ENCODE measurements at regions not wholly inside any gene's neighbourhood (a gene's known extent, or its start where the extent isn't known, plus 50 kb on each side); places are given as distances from the start of the nearest gene placed in this dataset.

DNA sequence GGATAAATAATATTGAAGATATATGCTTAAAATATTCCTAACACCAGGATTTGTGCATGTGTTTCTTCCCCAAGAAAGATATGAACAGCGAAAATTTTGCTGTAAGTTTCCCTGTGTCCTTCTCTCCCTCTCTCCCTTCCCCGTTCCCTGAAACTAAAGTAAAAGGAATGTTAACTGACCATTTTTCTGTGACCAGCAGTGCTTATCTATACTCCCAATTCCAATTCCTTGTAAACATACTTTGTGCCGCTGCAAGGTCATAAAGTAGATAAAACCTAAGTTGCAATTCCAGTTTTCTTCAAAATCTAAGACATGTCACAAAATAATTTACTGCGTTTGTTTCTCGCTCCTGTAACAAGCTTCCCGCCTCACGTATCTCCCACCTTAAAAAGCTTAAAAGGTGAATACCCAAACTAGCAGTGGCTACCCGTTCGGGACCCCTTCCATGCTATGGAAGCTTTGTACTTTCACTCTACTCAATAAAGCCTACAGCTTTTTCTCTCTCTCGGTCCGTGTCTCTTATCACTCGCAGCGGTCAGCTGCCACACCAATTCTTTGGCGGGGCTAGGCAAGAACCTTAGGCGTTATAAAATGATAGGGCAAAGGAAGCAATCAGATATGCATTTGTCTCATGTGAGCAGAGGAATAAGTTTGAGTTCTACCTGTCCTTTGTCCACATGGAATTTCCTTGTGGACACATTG lies 1798.0 kb downstream of the EFNA5 start:
- Histone ChIP-seq H3K36me3 (replicated peaks in 1 of 2; ENCODE audit: control extremely low read depth in 1 of 2, control insufficient read depth in 1 of 2, extremely low read depth in 1 of 2, insufficient read depth in 2 of 2, low read length in 1 of 2) (no peaks in the 10 kb centered on the region), H2AFZ (ENCODE audit: insufficient read depth, low read depth, low read length, poor library complexity, severe bottlenecking) (no peak overlapping the region), H3K4me1 (ENCODE audit: control insufficient read depth in 2 of 2, insufficient read depth in 2 of 2, low read length in 2 of 2) (no peaks in the 10 kb centered on the region), H3K4me3 (ENCODE audit: control extremely low read depth in 1 of 5, extremely low read depth in 1 of 5, insufficient read depth in 1 of 5, low read depth in 2 of 5, low read length in 4 of 5) (no peak overlapping the region), H3K27ac (ENCODE audit: low read length in 2 of 2) (no peak overlapping the region), H3K4me2 (replicated peaks; ENCODE audit: low read depth, low read length, poor library complexity, severe bottlenecking) (no peak overlapping the region), H3K9ac (ENCODE audit: low read length) (no peak overlapping the region), H4K20me1 (ENCODE audit: control insufficient read depth, insufficient read depth, low read length, poor library complexity, severe bottlenecking) (no peaks in the 10 kb centered on the region), H3K9me3 (ENCODE audit: control extremely low read depth in 1 of 3, control insufficient read depth in 2 of 3, insufficient read depth in 1 of 3, low read length in 2 of 3) (peaks cover 0 to 12% (median 2%) of the 10 kb centered on the region in 3 donors), H3K27me3 (replicated peaks in 1 of 4; ENCODE audit: control extremely low read depth in 1 of 4, control insufficient read depth in 3 of 4, insufficient read depth in 4 of 4, low read length in 3 of 4) (no peaks in the 10 kb centered on the region), H3K79me2 (ENCODE audit: control insufficient read depth, insufficient read depth, low read length) (no peaks in the 10 kb centered on the region)
- Mint-ChIP-seq H3K4me3 (no peak overlapping the region), H3K4me1 (no peaks in the 10 kb centered on the region), H3K27ac (no peak overlapping the region), H3K9me3 (ENCODE audit: insufficient read depth) (peaks cover 3% of the 10 kb centered on the region), H3K27me3 (no peaks in the 10 kb centered on the region)
- no peak for DNase-seq
- intact Hi-C loops (cut with micrococcal nuclease) = no loop called here
- CTCF ChIA-PET = no interaction called here
- ATAC-seq (ENCODE audit: low read depth) = no peak
- 85% methylated on average over 11 of the region's 15 CpGs for WGBS (ENCODE audit: insufficient coverage)
- TF ChIP-seq, protein P1, sequence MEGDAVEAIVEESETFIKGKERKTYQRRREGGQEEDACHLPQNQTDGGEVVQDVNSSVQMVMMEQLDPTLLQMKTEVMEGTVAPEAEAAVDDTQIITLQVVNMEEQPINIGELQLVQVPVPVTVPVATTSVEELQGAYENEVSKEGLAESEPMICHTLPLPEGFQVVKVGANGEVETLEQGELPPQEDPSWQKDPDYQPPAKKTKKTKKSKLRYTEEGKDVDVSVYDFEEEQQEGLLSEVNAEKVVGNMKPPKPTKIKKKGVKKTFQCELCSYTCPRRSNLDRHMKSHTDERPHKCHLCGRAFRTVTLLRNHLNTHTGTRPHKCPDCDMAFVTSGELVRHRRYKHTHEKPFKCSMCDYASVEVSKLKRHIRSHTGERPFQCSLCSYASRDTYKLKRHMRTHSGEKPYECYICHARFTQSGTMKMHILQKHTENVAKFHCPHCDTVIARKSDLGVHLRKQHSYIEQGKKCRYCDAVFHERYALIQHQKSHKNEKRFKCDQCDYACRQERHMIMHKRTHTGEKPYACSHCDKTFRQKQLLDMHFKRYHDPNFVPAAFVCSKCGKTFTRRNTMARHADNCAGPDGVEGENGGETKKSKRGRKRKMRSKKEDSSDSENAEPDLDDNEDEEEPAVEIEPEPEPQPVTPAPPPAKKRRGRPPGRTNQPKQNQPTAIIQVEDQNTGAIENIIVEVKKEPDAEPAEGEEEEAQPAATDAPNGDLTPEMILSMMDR (IDR thresholded peaks at IDR 0.05) = no peak
- no peak for TF ChIP-seq EZH2 (IDR thresholded peaks at IDR 0.05; ENCODE audit: borderline replicate concordance, insufficient read depth, low read depth, low read length, poor library complexity, severe bottlenecking)
- POLR2A ChIA-PET = no interaction called here

DNA sequence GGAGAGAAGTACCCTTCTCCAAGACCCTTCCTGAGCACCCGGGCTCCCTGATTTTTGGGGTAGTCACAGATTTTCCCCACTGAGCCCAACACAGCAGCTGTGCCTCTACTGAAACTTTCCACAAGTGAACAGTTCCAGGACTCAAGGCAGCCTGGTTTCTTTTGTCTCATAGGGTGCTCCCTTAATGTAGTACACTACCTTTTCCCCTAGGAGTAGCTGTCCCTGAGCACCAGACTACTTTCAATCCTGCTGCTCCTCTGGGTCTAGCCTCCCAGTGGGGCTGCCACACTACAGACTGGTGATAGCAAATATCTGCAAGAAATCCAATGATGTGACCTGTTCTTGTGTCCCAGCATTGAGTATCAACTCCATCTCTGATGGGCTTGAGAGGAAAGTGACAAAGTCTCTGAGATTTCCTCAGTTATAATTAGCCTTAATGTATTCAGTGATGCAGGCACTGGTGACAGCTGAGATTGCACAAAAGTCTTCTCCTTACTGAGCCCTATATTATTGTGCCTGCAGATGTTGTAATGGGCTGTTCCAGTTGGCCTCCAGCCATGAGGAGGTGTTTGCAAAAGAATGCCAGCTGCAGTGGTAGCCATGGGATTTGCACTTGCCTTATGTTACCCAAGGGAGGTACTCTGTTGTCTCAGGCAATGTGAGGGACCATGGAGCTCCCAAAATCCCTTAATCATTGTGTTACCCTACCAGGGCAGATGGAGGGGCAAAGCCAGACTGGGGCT lies 1802.5 kb downstream of the EFNA5 start:
- H3K27me3 Mint-ChIP-seq = no peaks in the 10 kb centered on the region
- Histone ChIP-seq H3K36me3 (replicated peaks in 1 of 2; ENCODE audit: control extremely low read depth in 1 of 2, control insufficient read depth in 1 of 2, extremely low read depth in 1 of 2, insufficient read depth in 2 of 2, low read length in 1 of 2) (no peaks in the 10 kb centered on the region), H3K27ac (ENCODE audit: low read length in 2 of 2) (no peak overlapping the region), H3K9me3 (ENCODE audit: control extremely low read depth in 1 of 3, control insufficient read depth in 2 of 3, insufficient read depth in 1 of 3, low read length in 2 of 3) (peaks cover 2 to 15% (median 2%) of the 10 kb centered on the region in 3 donors), H3K4me3 (ENCODE audit: control extremely low read depth in 1 of 5, extremely low read depth in 1 of 5, insufficient read depth in 1 of 5, low read depth in 2 of 5, low read length in 4 of 5) (no peak overlapping the region), H4K20me1 (ENCODE audit: control insufficient read depth, insufficient read depth, low read length, poor library complexity, severe bottlenecking) (no peaks in the 10 kb centered on the region), H3K4me1 (ENCODE audit: control insufficient read depth in 2 of 2, insufficient read depth in 2 of 2, low read length in 2 of 2) (no peaks in the 10 kb centered on the region), H3K9ac (ENCODE audit: low read length) (no peak overlapping the region), H3K4me2 (replicated peaks; ENCODE audit: low read depth, low read length, poor library complexity, severe bottlenecking) (no peak overlapping the region), H2AFZ (ENCODE audit: insufficient read depth, low read depth, low read length, poor library complexity, severe bottlenecking) (no peak overlapping the region), H3K79me2 (ENCODE audit: control insufficient read depth, insufficient read depth, low read length) (no peaks in the 10 kb centered on the region), H3K27me3 (replicated peaks in 1 of 4; ENCODE audit: control extremely low read depth in 1 of 4, control insufficient read depth in 3 of 4, insufficient read depth in 4 of 4, low read length in 3 of 4) (no peaks in the 10 kb centered on the region)
- H3K27ac Mint-ChIP-seq = no peak overlapping the region
- no peaks in the 10 kb centered on the region for H3K4me1 Mint-ChIP-seq
- peaks cover 14% of the 10 kb centered on the region for H3K9me3 Mint-ChIP-seq (ENCODE audit: insufficient read depth)
- H3K4me3 Mint-ChIP-seq = no peak overlapping the region
- TF ChIP-seq, protein P1 (IDR thresholded peaks at IDR 0.05) = no peak
- TF ChIP-seq EZH2 (IDR thresholded peaks at IDR 0.05; ENCODE audit: borderline replicate concordance, insufficient read depth, low read depth, low read length, poor library complexity, severe bottlenecking) = no peak
- POLR2A ChIA-PET = no interaction called here
- DNase-seq = no peak
- CTCF ChIA-PET = no interaction called here
- intact Hi-C loops (cut with micrococcal nuclease) = no loop called here
- ATAC-seq (ENCODE audit: low read depth) = no peak
- 100% methylated on average over 1 of the region's 1 CpG for WGBS (ENCODE audit: insufficient coverage)
